Adrenal gland (tissue), 9 donors: ENCODE measurements at regions not wholly inside any gene's neighbourhood (a gene's known extent, or its start where the extent isn't known, plus 50 kb on each side); places are given as distances from the start of the nearest gene placed in this dataset.

Source experiments
- DNase-seq, 7 donors: peaks; one replicate each; pipeline ENCODE4 v3.0.0-alpha.2; 2019 to 2020
- H3K27ac ChIP-seq, 5 donors: fragments of 200-600 bp; sonication (generic) in 4 of 5; 1 replicate in 3 of 5; 2 replicates in 2 of 5; pipeline versions ENCODE4 v1.5.1 to v1.8.0; 2016 to 2020; ENCODE audit warnings: mild to moderate bottlenecking in 1 of 5
- H3K27me3 ChIP-seq: fragments of 200-600 bp; 2 replicates; pipeline ENCODE4 v1.8.0; 2021
- H3K36me3 ChIP-seq, 2 donors: fragments of 200-600 bp; replicated peaks in 1 of 2; 1 replicate in 1 of 2; 2 replicates in 1 of 2; pipeline versions ENCODE4 v1.5.1 to v1.8.0; 2018 to 2022
- H3K4me1 ChIP-seq, 2 donors: fragments of 200-600 bp; replicated peaks in 1 of 2; 1 replicate in 1 of 2; 2 replicates in 1 of 2; pipeline versions ENCODE4 v1.5.1 to v1.8.0; 2018 to 2021
- H3K4me3 ChIP-seq, 4 donors: fragments of 200-600 bp; sonication (generic) in 3 of 4; one replicate each; pipeline ENCODE4 v1.5.1; 2016 to 2018
- H3K9me3 ChIP-seq, 3 donors: fragments of 200-600 bp; sonication (generic) in 1 of 3; replicated peaks in 1 of 3; 1 replicate in 2 of 3; 2 replicates in 1 of 3; pipeline versions ENCODE4 v1.5.1 to v1.8.0; 2016 to 2021
- CTCF ChIP-seq, 6 experiments: fragments of 450-650 bp in 4 of 6; fragments of 200-600 bp in 2 of 6; sonication (generic) in 1 of 6; IDR thresholded peaks; 1 replicate in 5 of 6; 2 replicates in 1 of 6; pipeline versions ENCODE4 v1.5.1 to v1.8.0; 2016 to 2021; ENCODE audit warnings: antibody characterized with exemption in 6 of 6, mild to moderate bottlenecking in 2 of 6, moderate library complexity in 1 of 6
- POLR2A ChIP-seq, 2 donors: fragments of 450-650 bp; IDR thresholded peaks; one replicate each; pipeline ENCODE4 v1.6.1; 2017; ENCODE audit warnings: antibody characterized with exemption in 2 of 2, mild to moderate bottlenecking in 2 of 2, moderate library complexity in 1 of 2
- WGBS, 4 donors: extraction: QIAGEN DNeasy Blood & Tissue Kit in 2 of 4; methylation state at CpG; one replicate each; pipeline versions ENCODE4 v1.1.5 to v1.1.7; 2013 to 2017; 5-methylcytosine and 5-hydroxymethylcytosine counted together
- intact Hi-C, 2 donors: fragments of 100-400 bp; cut with DNase I; formaldehyde crosslinking; loops; one replicate each; pipeline versions ENCODE4 v1.14.1 to v1.15.0; 2022 to 2023
- donor health status: healthy with polysubstance abuse.
- donor health status: Bipolar disorder and iron deficiency.
- donor health status: DM: yes; HTN: yes; CAD: no.
- donor health status: DM: no; HTN: no; CAD: no.
- donor health status: DM: no; HTN: no; CAD: no.

GRCh38 chr12:11535127-11535526 is 114.3 kb upstream of the ETV6 start:
- Histone ChIP-seq H3K27ac (no peak overlapping the region), H3K36me3 (no peaks in the 10 kb centered on the region), H3K4me3 (no peak overlapping the region), H3K9me3 (no peaks in the 10 kb centered on the region), H3K27me3 (no peaks in the 10 kb centered on the region), H3K4me1 (no peaks in the 10 kb centered on the region)
- TF ChIP-seq CTCF (IDR thresholded peaks at IDR 0.05) = no peak
- no peak for TF ChIP-seq POLR2A (IDR thresholded peaks at IDR 0.05)
- intact Hi-C loops = no loop called here
- DNase-seq = no peak
- 75 to 94% (median 87%) methylated on average over 4 of the region's 4 CpGs for WGBS, 4 donors

GRCh38 chr12:11539156-11539555 is 110.3 kb upstream of the ETV6 start:
- Histone ChIP-seq H3K27ac (no peak overlapping the region), H3K9me3 (no peaks in the 10 kb centered on the region), H3K4me1 (peaks cover 0 to 10% of the 10 kb centered on the region in 2 donors), H3K4me3 (no peak overlapping the region), H3K27me3 (no peaks in the 10 kb centered on the region), H3K36me3 (no peaks in the 10 kb centered on the region)
- 83 to 91% (median 89%) methylated on average over 3 of the region's 3 CpGs for WGBS, 4 donors
- intact Hi-C loops = no loop called here
- no peak for TF ChIP-seq POLR2A (IDR thresholded peaks at IDR 0.05)
- TF ChIP-seq CTCF (IDR thresholded peaks at IDR 0.05) = no peak
- DNase-seq = no peak

GRCh38 chr12:11540156-11540555 is 109.3 kb upstream of the ETV6 start:
- intact Hi-C loops = no loop called here
- TF ChIP-seq POLR2A (IDR thresholded peaks at IDR 0.05) = no peak
- TF ChIP-seq CTCF (IDR thresholded peaks at IDR 0.05) = no peak
- Histone ChIP-seq H3K36me3 (no peaks in the 10 kb centered on the region), H3K4me3 (no peak overlapping the region), H3K4me1 (peaks cover 0 to 14% of the 10 kb centered on the region in 2 donors), H3K9me3 (no peaks in the 10 kb centered on the region), H3K27me3 (no peaks in the 10 kb centered on the region), H3K27ac (no peak overlapping the region)
- WGBS, 4 donors = 93 to 100% (median 95%) methylated on average over 2 of the region's 2 CpGs
- DNase-seq = no peak

- H3K27ac ChIP-seq = no peak overlapping the region
- peaks cover 0 to 14% of the 10 kb centered on the region in 2 donors for H3K4me1 ChIP-seq
- TF ChIP-seq CTCF (IDR thresholded peaks at IDR 0.05) = no peak
- TF ChIP-seq POLR2A (IDR thresholded peaks at IDR 0.05) = no peak
- 75 to 83% (median 78%) methylated on average over 9 of the region's 9 CpGs for WGBS, 4 donors
- no peak for DNase-seq
- H3K36me3 ChIP-seq = no peaks in the 10 kb centered on the region
- intact Hi-C loops = no loop called here
- no peak overlapping the region for H3K4me3 ChIP-seq
- H3K27me3 ChIP-seq = no peaks in the 10 kb centered on the region
- no peaks in the 10 kb centered on the region for H3K9me3 ChIP-seq
Observed at GRCh38 chr12:11540615-11541310, 108.7 kb upstream of the ETV6 start.
